ENCODE measurements at regions not wholly inside any gene's neighbourhood (a gene's known extent, or its start where the extent isn't known, plus 50 kb on each side); places are given as distances from the start of the nearest gene placed in this dataset.

- DNase-seq: no peak
Measured at GRCh38 chr15:79675982-79676381, 220.8 kb downstream of the MTHFS start.

DNA sequence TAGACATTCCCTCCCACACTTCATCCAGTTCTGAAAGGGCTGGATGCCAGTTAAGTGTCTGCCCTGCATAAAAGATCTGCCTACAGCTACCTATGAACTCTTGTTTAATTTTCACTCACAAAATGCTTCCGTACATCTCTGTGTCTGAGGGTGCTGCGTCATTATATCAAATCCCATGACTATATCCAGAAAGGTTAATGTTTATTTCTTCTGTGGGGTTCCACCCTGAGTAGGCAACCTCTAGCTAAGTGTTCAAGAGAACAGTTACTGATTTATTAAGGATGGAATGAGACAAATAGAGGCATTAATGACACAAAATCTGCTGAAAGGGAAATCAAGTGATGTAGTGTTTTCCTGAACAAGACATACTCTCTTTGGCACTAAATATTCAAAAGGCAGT lies 220.2 kb downstream of the MTHFS start:
- no peak for DNase-seq

- no peak for DNase-seq
Measured at GRCh38 chr15:79677241-79677640, 219.6 kb downstream of the MTHFS start.

GRCh38 chr15:79678032-79678701 lies 218.6 kb downstream of the MTHFS start:
- DNase-seq: no peak

DNA sequence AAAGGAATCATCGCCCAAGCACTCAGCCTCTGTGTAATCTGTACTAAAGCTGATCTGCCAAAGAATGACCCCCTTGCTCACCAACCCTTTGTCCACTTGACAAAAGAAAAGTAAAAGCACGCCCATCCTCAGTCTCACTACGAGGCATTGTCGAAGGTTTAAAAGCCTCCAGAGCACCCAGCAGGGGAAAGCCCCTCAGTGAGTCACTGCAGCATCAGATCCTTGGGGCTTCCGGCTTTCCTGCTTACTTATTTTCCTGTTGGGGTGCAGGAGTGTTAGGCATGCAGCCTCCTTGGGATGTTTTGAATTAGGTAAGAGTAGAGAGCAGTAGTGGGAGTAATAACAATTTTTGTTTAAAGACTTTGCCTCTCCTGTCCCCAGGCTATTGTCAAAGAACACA lies 216.1 kb downstream of the MTHFS start:
- no peak for DNase-seq

DNA sequence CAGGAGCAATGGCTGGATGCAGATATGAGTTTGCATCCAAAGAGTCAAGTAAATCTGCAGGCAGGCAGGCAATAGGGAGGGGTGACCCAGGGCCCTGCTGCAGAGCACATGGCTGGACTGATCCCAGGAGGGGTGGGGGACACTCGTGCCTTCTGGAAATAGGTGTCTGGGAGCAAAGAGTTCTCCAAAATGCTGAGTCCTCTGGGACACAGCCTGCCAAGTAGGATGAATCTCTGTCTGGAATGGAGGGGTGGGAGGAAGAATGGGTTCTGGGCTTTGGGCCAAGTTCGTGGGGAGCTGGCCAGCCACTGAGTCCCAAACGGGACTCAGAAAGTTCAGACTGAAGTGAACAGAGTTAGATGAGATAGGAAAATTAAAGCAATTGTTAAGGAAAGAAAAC lies 214.5 kb downstream of the MTHFS start:
- no peak for DNase-seq

DNA sequence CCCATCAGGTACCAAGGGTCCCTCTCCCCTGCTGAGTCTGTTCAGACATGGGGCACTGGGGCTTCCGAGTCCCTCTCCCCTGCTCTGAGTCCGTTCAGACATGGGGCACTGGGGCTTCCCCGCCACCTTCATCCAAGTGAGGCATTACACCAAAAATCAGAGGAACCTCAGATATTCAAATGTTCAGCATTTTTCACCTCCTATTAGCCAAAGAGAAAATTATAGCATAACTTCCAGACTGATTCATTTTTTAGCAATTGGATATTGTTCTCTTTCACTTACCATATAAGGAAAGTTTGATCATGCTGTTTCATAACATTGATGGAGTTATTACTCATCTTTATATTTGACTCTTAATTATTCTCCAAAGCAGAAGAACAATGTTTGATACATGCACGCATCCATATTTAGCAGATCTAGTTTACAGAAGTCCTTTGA lies 213.9 kb downstream of the MTHFS start:
- DNase-seq: no peak

DNA sequence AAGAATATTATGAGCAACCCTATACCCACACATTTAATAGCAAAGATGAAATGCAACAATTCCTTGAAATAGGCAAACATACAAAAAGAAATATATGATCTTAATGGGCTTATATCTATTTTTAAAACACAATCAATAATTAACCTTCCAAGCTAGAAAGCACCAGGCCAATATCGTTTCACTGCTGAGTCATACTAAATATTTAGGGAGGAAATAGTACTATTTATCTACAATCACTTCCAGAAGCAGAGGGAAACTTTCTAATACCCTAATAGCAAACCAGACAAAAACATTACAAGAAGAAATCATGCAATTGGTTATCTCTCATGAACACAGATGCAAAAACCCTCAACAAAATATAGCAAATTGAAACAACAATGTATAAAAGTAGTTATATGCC lies 207.8 kb downstream of the MTHFS start:
- no peak for DNase-seq

DNA sequence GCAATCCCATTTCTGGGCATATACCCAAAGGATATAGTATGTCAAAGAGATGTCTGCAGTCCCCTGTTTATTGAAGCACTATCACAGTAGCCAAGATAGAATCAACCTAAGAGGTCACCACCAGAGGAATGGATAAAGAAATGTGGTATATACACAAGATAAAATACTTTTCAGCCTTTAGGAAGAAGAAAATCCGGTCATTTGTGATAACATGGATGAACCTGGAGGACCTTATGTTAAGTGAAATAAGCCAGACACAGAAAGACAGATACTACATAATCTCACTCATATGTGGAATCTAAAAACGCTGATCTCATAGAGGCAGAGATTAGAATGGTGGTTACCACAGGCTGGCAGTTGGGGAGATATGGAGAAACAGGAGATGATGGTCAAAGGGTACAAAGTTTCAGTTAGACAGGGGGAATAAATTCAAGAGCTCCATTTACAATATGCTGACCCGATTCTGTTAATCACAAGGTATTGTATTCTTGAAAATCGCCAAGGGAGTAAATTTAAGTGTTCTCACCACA lies 195.8 kb downstream of the MTHFS start:
- DNase-seq: peak; percentile 42

- no peak for DNase-seq
Measured at GRCh38 chr15:79702621-79703020, 194.2 kb downstream of the MTHFS start.

DNA sequence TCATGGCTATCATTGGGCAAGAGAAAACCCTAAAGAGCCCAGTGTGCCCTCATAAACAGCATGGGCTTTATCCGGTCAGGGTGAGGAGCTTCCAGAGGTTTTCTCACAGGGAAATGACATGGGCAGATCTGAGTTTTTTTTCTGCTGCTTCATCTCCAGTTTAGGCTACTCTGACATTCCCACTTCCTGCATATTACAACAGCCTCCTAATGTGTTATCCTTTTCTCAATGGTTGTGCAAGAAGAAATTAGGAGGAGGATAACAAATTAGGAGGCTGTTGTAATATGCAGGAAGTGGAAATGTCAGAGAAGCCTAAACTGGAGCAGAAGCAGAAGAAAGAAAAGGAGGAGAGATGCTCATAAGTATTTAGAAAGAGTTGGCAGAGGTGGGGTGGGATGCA lies 175.6 kb downstream of the MTHFS start:
- no peak for DNase-seq

DNA sequence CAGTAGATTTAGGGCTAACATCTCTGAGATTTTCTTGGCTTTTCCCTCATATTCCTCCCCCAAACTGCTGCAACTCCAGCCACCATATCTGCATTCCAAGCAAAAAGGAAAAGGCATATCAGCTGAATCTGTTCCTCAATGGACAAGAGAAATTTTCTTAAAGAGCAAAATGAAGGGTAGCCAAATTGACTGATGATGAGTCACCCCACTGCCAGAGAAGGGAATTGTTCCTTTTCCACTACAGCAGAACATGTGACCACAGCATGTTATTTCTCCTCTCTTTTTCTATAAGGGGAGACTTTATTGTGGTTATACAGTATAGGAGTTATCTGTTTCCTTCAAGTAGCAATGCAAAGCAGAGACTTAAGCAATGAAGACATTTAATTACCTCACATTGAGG lies 172.5 kb downstream of the MTHFS start:
- DNase-seq: no peak

DNA sequence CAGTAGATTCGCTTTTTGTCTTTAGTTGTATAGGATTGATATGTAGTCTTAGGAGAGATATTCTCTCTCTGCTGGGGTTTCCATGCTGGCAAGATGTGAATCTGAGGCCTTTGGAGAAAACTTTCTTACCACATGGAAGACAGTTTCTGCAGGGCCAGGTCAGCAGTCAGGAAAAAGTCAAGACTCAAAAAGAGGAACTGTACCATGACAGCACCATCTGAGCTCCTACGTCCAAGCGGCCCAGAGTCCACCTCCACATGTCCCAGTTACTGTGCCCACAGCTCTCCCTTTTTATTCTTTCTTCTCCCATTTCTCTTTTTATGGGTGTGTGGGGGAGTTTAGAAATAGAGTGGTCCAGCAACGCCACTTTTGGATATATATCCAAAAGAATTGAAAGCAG lies 172.0 kb downstream of the MTHFS start:
- no peak for DNase-seq

DNA sequence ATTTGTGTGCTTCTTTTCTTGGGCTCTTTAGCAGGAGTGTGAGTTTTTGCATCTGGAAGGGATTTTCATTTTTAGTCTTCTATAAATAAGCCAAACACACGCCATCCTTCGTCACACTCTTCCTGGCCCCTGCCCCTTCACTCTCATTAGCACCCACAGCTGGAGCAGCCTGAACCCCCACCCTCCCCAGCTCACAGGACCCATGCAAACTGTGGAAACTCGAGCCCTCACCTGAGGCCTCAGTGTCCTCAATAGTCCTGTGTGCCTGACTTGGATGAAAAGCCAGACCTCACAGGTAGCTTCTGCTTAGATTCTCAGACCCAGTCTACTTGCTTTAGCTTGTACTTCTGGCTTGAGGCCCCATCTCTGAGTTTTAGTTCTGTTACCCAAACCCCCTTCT lies 167.9 kb downstream of the MTHFS start:
- no peak for DNase-seq

DNA sequence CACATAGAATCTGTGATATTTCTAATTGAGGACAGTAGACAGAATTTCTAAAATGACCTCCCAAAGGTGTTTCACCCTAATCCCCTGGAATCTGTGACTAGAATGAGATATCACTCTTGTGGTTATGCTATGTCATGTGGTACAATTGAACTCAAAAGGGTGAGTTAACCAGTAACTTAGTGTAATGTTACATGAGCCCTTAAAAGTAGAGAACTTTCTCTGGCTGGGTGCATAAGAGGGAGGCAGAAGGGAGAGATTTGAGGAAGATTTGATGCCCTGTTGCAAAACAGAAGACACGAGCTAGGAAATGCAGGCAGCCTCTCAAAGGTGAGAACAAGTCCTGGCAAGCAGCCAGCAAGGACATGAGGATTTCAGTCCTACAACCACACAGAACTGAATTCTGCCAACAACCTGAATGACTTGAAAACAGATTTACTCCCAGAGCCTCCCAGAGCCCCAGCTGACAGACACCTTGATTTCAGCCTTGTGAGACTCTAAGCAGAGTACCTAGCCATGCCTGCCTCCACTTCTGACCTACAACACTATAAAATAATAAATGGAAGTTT lies 160.3 kb downstream of the MTHFS start:
- DNase-seq: no peak

DNA sequence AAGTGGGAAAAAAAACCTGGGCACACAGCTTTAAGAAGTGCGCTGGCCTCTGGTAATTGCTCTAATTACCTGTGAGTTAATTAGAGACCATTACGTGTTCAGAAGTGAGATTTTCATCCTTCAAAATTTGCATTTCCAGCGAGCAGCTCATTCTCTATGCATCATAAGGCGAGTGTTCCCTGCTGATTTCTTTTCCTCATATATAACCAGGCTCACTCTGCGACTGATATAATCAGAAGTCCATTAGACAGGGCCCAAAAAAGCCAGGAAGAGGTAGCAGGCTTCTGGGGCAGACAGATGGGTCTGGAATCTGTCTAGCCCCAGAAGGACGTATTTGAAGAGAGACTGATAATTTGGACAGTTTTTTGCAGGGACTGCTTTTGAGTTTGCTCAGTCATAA lies 158.7 kb downstream of the MTHFS start:
- no peak for DNase-seq

DNA sequence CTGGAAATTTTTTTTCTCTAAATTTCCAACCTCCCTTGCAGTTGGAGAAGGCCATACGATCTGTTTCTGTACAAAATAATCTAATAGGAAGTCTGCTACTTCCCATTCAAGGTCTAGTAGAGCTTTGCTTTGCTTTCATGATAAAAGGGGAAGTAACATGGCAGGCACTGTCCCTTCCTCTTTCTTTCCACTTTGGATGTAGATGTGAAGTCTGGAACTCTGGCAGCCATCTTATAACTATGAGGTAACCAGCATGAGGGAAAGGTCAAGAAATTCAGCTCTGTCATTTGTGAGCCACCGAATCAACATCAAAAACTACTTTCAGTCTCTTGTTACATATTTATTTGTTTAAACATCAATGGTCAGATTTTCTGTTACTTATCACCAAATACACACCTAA lies 156.3 kb downstream of the MTHFS start:
- DNase-seq: no peak

- DNase-seq: no peak
Measured at GRCh38 chr15:79743032-79743431, 153.8 kb downstream of the MTHFS start.

GRCh38 chr15:79744485-79744884 lies 152.3 kb downstream of the MTHFS start:
- peak; percentile 47 for DNase-seq

GRCh38 chr15:79756365-79756764 lies 140.4 kb downstream of the MTHFS start:
- DNase-seq: no peak

- DNase-seq: no peak
Measured at GRCh38 chr15:79765081-79765480, 131.7 kb downstream of the MTHFS start.

DNA sequence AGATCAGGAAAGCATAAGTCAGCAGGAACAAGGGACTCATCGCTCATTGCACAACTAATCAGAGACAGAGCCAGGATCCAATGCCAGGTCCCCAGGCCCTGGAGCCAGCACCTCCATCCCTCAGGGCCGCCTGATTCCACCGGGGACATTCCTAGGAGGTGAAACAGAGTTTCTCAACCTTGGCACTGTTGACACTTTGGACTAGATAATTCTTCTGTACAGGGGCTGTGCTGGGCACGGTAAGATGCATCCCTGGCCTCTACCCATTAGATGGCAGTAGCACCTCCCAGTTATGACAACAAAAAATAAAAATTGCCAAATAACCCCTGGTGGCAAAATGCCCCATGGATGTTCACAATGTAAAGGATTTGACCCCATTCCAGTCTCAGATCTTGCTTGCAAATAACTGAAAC lies 127.7 kb downstream of the MTHFS start:
- DNase-seq: peak; percentile 63

- DNase-seq: no peak
Measured at GRCh38 chr15:79769933-79770759, 126.7 kb downstream of the MTHFS start.

DNA sequence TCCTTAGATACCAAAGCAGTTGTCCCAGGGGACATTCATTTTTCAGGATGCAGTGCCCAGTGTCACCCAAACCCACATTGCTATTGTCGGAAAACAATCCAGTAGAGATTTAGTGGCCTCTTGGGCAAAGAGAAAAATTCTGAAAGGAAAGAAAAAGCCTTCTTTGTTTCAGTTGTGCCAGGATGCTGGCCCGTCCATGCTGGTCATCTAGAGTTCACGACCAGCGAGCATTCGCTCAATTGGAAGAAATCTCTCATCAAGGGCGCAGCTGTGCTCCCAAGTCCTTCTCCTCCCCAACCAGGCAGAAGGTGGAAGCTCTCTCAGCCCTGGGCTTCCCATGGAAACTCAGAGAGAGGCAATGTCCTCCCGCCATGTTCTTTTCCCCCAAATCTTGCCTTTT lies 123.7 kb downstream of the MTHFS start:
- DNase-seq: no peak

All from hematopoietic multipotent progenitor cell treated with erythropoietin and hydrocortisone succinate and interleukin-3 and kit ligand, for 8 days (in vitro differentiated cells).